ENCODE measurements at regions not wholly inside any gene's neighbourhood (a gene's known extent, or its start where the extent isn't known, plus 50 kb on each side); places are given as distances from the start of the nearest gene placed in this dataset.
"Not testable (repeated sequence)": the region's sequence is repeated elsewhere in the genome, so short reads cannot be mapped to it uniquely, and the experiment has no call there.

DNA sequence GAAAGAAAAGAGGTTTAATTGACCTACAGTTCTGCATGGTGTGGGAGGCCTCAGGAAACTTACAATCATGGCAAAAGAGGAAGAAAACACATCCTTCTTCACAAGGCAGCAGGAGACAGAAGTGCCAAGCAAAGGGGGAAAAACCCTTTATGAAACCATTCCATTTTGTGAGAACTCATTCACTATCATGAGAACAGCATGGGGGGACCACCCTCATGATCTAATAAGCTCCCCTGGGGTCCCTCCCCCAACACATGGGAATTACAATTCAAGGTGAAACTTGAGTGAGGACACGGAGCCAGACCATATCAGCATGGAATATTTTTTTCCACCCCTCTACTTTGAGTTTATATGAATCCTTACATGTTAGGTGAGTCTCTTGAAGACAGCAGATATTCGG is 173.7 kb downstream of the PHF2 start:
- Histone ChIP-seq H3K27me3 (replicated peaks; ENCODE audit: insufficient read depth, low read depth, low read length, poor library complexity) (no peaks in the 10 kb centered on the region), H3K9me3 (ENCODE audit: low read depth, low read length, poor library complexity, severe bottlenecking) (peaks cover 40% of the 10 kb centered on the region), H3K4me3 (ENCODE audit: low read depth, low read length, poor library complexity, severe bottlenecking) (no peak overlapping the region), H3K27ac (ENCODE audit: low read depth, low read length, poor library complexity, severe bottlenecking) (no peak overlapping the region), H3K4me1 (ENCODE audit: insufficient read depth, low read length, poor library complexity, severe bottlenecking) (no peaks in the 10 kb centered on the region), H3K36me3 (ENCODE audit: insufficient read depth, low read length, poor library complexity, severe bottlenecking) (no peaks in the 10 kb centered on the region)
- CTCF ChIA-PET = no interaction called here
- no TSS peak for BruUV-seq (replicated peaks)
- POLR2A ChIA-PET (ENCODE audit: low non-redundant PET) = no interaction called here
- DNase-seq (ENCODE audit: low spot score) = no peak
- intact Hi-C loops (cut with micrococcal nuclease; ENCODE audit: unreplicated experiment) = no loop called here
- TF ChIP-seq EZH2 (IDR thresholded peaks at IDR 0.05; ENCODE audit: borderline replicate concordance, low read depth, low read length, poor library complexity, severe bottlenecking) (no peak), CTCF (conservative IDR thresholded peaks at IDR 0.05; ENCODE audit: low read depth, low read length) (no peak)

- DNase-seq (ENCODE audit: low spot score); H3K27ac ChIP-seq (ENCODE audit: low read depth, low read length, poor library complexity, severe bottlenecking); H3K4me1 ChIP-seq (ENCODE audit: insufficient read depth, low read length, poor library complexity, severe bottlenecking); H3K36me3 ChIP-seq (ENCODE audit: insufficient read depth, low read length, poor library complexity, severe bottlenecking); H3K4me3 ChIP-seq (ENCODE audit: low read depth, low read length, poor library complexity, severe bottlenecking); BruUV-seq (replicated peaks); CTCF ChIA-PET; POLR2A ChIA-PET (ENCODE audit: low non-redundant PET); H3K27me3 ChIP-seq (replicated peaks; ENCODE audit: insufficient read depth, low read depth, low read length, poor library complexity); intact Hi-C loops (cut with micrococcal nuclease; ENCODE audit: unreplicated experiment): not testable (repeated sequence)
- peaks cover 41% of the 10 kb centered on the region for H3K9me3 ChIP-seq (ENCODE audit: low read depth, low read length, poor library complexity, severe bottlenecking)
These were observed 172.4 kb downstream of the PHF2 start for GRCh38 chr9:93748827-93749226.

DNA sequence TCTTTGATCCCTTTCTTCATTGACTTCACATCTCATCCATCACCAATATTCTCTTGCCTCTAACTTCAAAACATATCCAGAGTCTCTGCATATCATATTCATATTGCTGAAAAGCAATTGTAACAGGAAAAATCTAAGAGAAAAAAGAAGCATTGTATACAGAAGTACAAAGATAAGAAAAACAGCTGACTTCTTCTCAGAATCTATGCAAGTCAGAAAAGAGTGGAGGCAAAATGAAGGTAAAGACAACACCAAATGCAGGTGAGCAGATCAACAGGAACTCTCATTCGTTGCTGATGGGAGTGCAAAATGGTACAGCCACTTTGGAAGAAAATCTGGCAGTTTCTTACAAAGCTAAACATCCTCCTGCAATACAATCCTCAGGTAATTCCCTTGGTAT is 155.6 kb downstream of the PHF2 start:
- ChIA-PET CTCF (no interaction called here), POLR2A (ENCODE audit: low non-redundant PET) (no interaction called here)
- no peaks in the 10 kb centered on the region for H3K36me3 ChIP-seq (ENCODE audit: insufficient read depth, low read length, poor library complexity, severe bottlenecking)
- no TSS peak for BruUV-seq (replicated peaks)
- no peak overlapping the region for H3K27ac ChIP-seq (ENCODE audit: low read depth, low read length, poor library complexity, severe bottlenecking)
- H3K4me1 ChIP-seq (ENCODE audit: insufficient read depth, low read length, poor library complexity, severe bottlenecking) = no peaks in the 10 kb centered on the region
- intact Hi-C loops (cut with micrococcal nuclease; ENCODE audit: unreplicated experiment) = no loop called here
- H3K27me3 ChIP-seq (replicated peaks; ENCODE audit: insufficient read depth, low read depth, low read length, poor library complexity) = no peaks in the 10 kb centered on the region
- TF ChIP-seq EZH2 (IDR thresholded peaks at IDR 0.05; ENCODE audit: borderline replicate concordance, low read depth, low read length, poor library complexity, severe bottlenecking) (no peak), CTCF (conservative IDR thresholded peaks at IDR 0.05; ENCODE audit: low read depth, low read length) (no peak)
- DNase-seq (ENCODE audit: low spot score) = no peak
- H3K9me3 ChIP-seq (ENCODE audit: low read depth, low read length, poor library complexity, severe bottlenecking) = peaks cover 16% of the 10 kb centered on the region
- no peak overlapping the region for H3K4me3 ChIP-seq (ENCODE audit: low read depth, low read length, poor library complexity, severe bottlenecking)

DNA sequence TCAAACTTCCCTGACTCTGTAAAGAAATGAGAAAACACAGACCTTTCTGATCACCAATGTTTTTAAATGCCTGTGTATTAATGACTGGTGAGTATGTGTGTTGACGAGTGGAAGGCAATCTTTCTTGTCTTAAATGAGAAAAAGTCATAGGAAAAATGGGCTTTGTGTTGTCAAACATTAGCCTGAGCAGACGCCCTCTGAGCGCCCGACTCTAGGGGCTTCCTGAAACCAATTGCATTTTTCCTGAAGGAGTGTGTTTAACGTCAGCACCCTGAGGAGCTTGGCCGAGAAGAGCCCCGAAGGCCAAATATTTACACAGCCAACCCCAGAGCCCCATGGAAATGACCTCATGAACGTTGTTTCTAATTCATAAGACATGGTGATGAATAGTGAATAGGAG is 154.3 kb downstream of the PHF2 start:
- Histone ChIP-seq H3K4me1 (ENCODE audit: insufficient read depth, low read length, poor library complexity, severe bottlenecking) (no peaks in the 10 kb centered on the region), H3K9me3 (ENCODE audit: low read depth, low read length, poor library complexity, severe bottlenecking) (peaks cover 16% of the 10 kb centered on the region), H3K27me3 (replicated peaks; ENCODE audit: insufficient read depth, low read depth, low read length, poor library complexity) (no peaks in the 10 kb centered on the region), H3K4me3 (ENCODE audit: low read depth, low read length, poor library complexity, severe bottlenecking) (no peak overlapping the region), H3K27ac (ENCODE audit: low read depth, low read length, poor library complexity, severe bottlenecking) (no peak overlapping the region), H3K36me3 (ENCODE audit: insufficient read depth, low read length, poor library complexity, severe bottlenecking) (no peaks in the 10 kb centered on the region)
- DNase-seq (ENCODE audit: low spot score) = no peak
- ChIA-PET CTCF (no interaction called here), POLR2A (ENCODE audit: low non-redundant PET) (no interaction called here)
- BruUV-seq (replicated peaks) = no TSS peak
- intact Hi-C loops (cut with micrococcal nuclease; ENCODE audit: unreplicated experiment) = no loop called here
- TF ChIP-seq CTCF (conservative IDR thresholded peaks at IDR 0.05; ENCODE audit: low read depth, low read length) (no peak), EZH2 (IDR thresholded peaks at IDR 0.05; ENCODE audit: borderline replicate concordance, low read depth, low read length, poor library complexity, severe bottlenecking) (no peak)

Measured in A673 (cell line).